ENCODE measurements at regions not wholly inside any gene's neighbourhood (a gene's known extent, or its start where the extent isn't known, plus 50 kb on each side); places are given as distances from the start of the nearest gene placed in this dataset.

GRCh38 chr7:111676167-111676566 lies 113.9 kb upstream of the IMMP2L start:
- CTCF ChIA-PET = no interaction called here
- Histone ChIP-seq H3K36me3 (ENCODE audit: insufficient read depth, low read length, poor library complexity, severe bottlenecking) (no peaks in the 10 kb centered on the region), H3K27ac (ENCODE audit: low read depth, low read length, poor library complexity, severe bottlenecking) (no peak overlapping the region), H3K27me3 (replicated peaks; ENCODE audit: insufficient read depth, low read depth, low read length, poor library complexity) (peaks cover 7% of the 10 kb centered on the region), H3K4me3 (ENCODE audit: low read depth, low read length, poor library complexity, severe bottlenecking) (no peak overlapping the region), H3K4me1 (ENCODE audit: insufficient read depth, low read length, poor library complexity, severe bottlenecking) (no peaks in the 10 kb centered on the region), H3K9me3 (ENCODE audit: low read depth, low read length, poor library complexity, severe bottlenecking) (no peaks in the 10 kb centered on the region)
- TF ChIP-seq EZH2 (IDR thresholded peaks at IDR 0.05; ENCODE audit: borderline replicate concordance, low read depth, low read length, poor library complexity, severe bottlenecking) = no peak
- TF ChIP-seq, protein P1, sequence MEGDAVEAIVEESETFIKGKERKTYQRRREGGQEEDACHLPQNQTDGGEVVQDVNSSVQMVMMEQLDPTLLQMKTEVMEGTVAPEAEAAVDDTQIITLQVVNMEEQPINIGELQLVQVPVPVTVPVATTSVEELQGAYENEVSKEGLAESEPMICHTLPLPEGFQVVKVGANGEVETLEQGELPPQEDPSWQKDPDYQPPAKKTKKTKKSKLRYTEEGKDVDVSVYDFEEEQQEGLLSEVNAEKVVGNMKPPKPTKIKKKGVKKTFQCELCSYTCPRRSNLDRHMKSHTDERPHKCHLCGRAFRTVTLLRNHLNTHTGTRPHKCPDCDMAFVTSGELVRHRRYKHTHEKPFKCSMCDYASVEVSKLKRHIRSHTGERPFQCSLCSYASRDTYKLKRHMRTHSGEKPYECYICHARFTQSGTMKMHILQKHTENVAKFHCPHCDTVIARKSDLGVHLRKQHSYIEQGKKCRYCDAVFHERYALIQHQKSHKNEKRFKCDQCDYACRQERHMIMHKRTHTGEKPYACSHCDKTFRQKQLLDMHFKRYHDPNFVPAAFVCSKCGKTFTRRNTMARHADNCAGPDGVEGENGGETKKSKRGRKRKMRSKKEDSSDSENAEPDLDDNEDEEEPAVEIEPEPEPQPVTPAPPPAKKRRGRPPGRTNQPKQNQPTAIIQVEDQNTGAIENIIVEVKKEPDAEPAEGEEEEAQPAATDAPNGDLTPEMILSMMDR (conservative IDR thresholded peaks at IDR 0.05; ENCODE audit: low read depth, low read length) = no peak
- DNase-seq (ENCODE audit: low spot score) = no peak
- POLR2A ChIA-PET (ENCODE audit: low non-redundant PET) = no interaction called here
- no TSS peak for BruUV-seq (replicated peaks)
- intact Hi-C loops (cut with micrococcal nuclease; ENCODE audit: unreplicated experiment) = no loop called here

- H3K27me3 ChIP-seq (replicated peaks; ENCODE audit: insufficient read depth, low read depth, low read length, poor library complexity) = peaks cover 7% of the 10 kb centered on the region
- no peaks in the 10 kb centered on the region for H3K4me1 ChIP-seq (ENCODE audit: insufficient read depth, low read length, poor library complexity, severe bottlenecking)
- no peaks in the 10 kb centered on the region for H3K9me3 ChIP-seq (ENCODE audit: low read depth, low read length, poor library complexity, severe bottlenecking)
- DNase-seq (ENCODE audit: low spot score) = no peak
- no peak for TF ChIP-seq EZH2 (IDR thresholded peaks at IDR 0.05; ENCODE audit: borderline replicate concordance, low read depth, low read length, poor library complexity, severe bottlenecking)
- TF ChIP-seq, protein P1 (conservative IDR thresholded peaks at IDR 0.05; ENCODE audit: low read depth, low read length) = no peak
- ChIA-PET CTCF (no interaction called here), POLR2A (ENCODE audit: low non-redundant PET) (no interaction called here)
- BruUV-seq (replicated peaks) = no TSS peak
- no peak overlapping the region for H3K27ac ChIP-seq (ENCODE audit: low read depth, low read length, poor library complexity, severe bottlenecking)
- no peaks in the 10 kb centered on the region for H3K36me3 ChIP-seq (ENCODE audit: insufficient read depth, low read length, poor library complexity, severe bottlenecking)
- H3K4me3 ChIP-seq (ENCODE audit: low read depth, low read length, poor library complexity, severe bottlenecking) = no peak overlapping the region
- intact Hi-C loops (cut with micrococcal nuclease; ENCODE audit: unreplicated experiment) = no loop called here
Measured at GRCh38 chr7:111672901-111673300, 110.6 kb upstream of the IMMP2L start.

DNA sequence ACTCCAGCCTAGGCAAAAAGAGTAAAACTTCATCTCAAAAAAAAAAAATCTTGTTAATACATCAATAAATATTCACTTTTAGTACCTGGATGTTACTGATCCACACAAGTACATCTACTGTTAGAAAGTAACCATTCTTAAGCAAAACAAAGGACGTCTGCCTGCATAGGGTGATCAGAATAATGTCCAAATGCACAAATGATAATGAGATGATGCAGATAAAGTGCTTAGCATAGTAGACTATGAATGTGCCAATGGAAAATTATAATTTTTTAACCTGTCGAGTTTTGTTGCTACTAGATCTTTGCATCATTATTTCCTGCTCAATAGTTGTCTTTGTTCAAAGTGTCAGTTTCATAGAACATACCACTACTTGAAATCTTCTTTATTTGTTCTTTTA lies 109.6 kb upstream of the IMMP2L start:
- Histone ChIP-seq H3K4me3 (ENCODE audit: low read depth, low read length, poor library complexity, severe bottlenecking) (no peak overlapping the region), H3K36me3 (ENCODE audit: insufficient read depth, low read length, poor library complexity, severe bottlenecking) (no peaks in the 10 kb centered on the region), H3K4me1 (ENCODE audit: insufficient read depth, low read length, poor library complexity, severe bottlenecking) (no peaks in the 10 kb centered on the region), H3K27ac (ENCODE audit: low read depth, low read length, poor library complexity, severe bottlenecking) (no peak overlapping the region), H3K9me3 (ENCODE audit: low read depth, low read length, poor library complexity, severe bottlenecking) (no peaks in the 10 kb centered on the region), H3K27me3 (replicated peaks; ENCODE audit: insufficient read depth, low read depth, low read length, poor library complexity) (peaks cover 7% of the 10 kb centered on the region)
- no peak for TF ChIP-seq EZH2 (IDR thresholded peaks at IDR 0.05; ENCODE audit: borderline replicate concordance, low read depth, low read length, poor library complexity, severe bottlenecking)
- TF ChIP-seq, protein P1 (conservative IDR thresholded peaks at IDR 0.05; ENCODE audit: low read depth, low read length) = no peak
- no TSS peak for BruUV-seq (replicated peaks)
- no peak for DNase-seq (ENCODE audit: low spot score)
- intact Hi-C loops (cut with micrococcal nuclease; ENCODE audit: unreplicated experiment) = no loop called here
- ChIA-PET CTCF (no interaction called here), POLR2A (ENCODE audit: low non-redundant PET) (no interaction called here)
